ENCODE measurements at regions not wholly inside any gene's neighbourhood (a gene's known extent, or its start where the extent isn't known, plus 50 kb on each side); places are given as distances from the start of the nearest gene placed in this dataset.

DNA sequence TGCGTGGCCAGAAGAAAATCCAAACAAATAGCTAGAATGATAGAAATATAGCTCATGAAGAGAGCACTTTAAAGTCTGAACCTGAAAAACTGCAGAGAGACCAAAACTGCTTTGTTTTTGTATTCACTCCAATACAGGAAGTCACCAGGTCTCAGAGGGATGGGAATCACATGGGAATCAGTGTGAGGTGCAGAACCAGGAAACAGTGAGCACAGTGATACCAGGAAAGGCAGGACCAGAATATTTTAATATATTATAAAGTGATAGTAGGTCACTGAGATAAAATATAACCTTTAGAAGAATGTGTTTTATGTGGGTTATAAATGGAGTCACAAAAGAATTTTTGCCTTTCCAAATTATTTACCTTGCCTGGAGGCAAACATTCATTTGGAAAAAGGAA, 277.3 kb downstream of the CASP12 start:
- no peak overlapping the region for H3K4me3 ChIP-seq (ENCODE audit: low read depth, low read length)
- DNase-seq = no peak
- no peak overlapping the region for H3K27ac ChIP-seq
- H3K27me3 ChIP-seq (replicated peaks) = no peaks in the 10 kb centered on the region
- TF ChIP-seq, protein P1, sequence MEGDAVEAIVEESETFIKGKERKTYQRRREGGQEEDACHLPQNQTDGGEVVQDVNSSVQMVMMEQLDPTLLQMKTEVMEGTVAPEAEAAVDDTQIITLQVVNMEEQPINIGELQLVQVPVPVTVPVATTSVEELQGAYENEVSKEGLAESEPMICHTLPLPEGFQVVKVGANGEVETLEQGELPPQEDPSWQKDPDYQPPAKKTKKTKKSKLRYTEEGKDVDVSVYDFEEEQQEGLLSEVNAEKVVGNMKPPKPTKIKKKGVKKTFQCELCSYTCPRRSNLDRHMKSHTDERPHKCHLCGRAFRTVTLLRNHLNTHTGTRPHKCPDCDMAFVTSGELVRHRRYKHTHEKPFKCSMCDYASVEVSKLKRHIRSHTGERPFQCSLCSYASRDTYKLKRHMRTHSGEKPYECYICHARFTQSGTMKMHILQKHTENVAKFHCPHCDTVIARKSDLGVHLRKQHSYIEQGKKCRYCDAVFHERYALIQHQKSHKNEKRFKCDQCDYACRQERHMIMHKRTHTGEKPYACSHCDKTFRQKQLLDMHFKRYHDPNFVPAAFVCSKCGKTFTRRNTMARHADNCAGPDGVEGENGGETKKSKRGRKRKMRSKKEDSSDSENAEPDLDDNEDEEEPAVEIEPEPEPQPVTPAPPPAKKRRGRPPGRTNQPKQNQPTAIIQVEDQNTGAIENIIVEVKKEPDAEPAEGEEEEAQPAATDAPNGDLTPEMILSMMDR (IDR thresholded peaks at IDR 0.05; ENCODE audit: low read depth, low read length, missing control alignments) = no peak
- no peaks in the 10 kb centered on the region for H3K36me3 ChIP-seq (replicated peaks)
- in situ Hi-C loops (cut with HindIII; ENCODE audit: low pct_ligation_motif_present, low sequenced_read_pairs) = no loop called here

GRCh38 chr11:104619751-104620150, 278.5 kb downstream of the CASP12 start:
- no peaks in the 10 kb centered on the region for H3K36me3 ChIP-seq (replicated peaks)
- TF ChIP-seq, protein P1 (IDR thresholded peaks at IDR 0.05; ENCODE audit: low read depth, low read length, missing control alignments) = no peak
- in situ Hi-C loops (cut with HindIII; ENCODE audit: low pct_ligation_motif_present, low sequenced_read_pairs) = no loop called here
- no peak overlapping the region for H3K4me3 ChIP-seq (ENCODE audit: low read depth, low read length)
- no peaks in the 10 kb centered on the region for H3K27me3 ChIP-seq (replicated peaks)
- no peak overlapping the region for H3K27ac ChIP-seq
- DNase-seq = no peak

GRCh38 chr11:104618954-104619353, 279.3 kb downstream of the CASP12 start:
- TF ChIP-seq, protein P1 (IDR thresholded peaks at IDR 0.05; ENCODE audit: low read depth, low read length, missing control alignments) = no peak
- no peak overlapping the region for H3K4me3 ChIP-seq (ENCODE audit: low read depth, low read length)
- no peaks in the 10 kb centered on the region for H3K36me3 ChIP-seq (replicated peaks)
- in situ Hi-C loops (cut with HindIII; ENCODE audit: low pct_ligation_motif_present, low sequenced_read_pairs) = no loop called here
- no peak overlapping the region for H3K27ac ChIP-seq
- no peaks in the 10 kb centered on the region for H3K27me3 ChIP-seq (replicated peaks)
- DNase-seq = no peak

DNA sequence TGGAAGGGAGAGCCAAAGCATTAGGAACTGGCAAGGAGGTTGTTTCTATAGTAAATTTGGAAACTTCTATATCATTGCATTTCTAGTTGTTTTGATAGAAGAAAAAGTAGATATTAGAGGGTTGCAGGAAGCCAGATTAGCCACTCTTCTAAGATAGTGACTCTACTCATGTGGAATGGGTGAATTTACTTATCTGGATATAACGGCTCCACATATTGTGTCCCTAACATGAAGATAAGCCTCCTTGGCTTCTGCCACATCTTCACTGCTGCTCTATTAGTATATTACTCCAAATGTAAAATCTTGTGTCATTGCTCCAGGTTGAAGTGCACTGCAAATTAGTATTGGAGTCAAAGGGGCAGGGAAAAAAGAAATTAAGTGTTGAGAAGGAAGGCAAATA, 283.3 kb downstream of the CASP12 start:
- Histone ChIP-seq H3K4me3 (ENCODE audit: low read depth, low read length) (no peak overlapping the region), H3K27me3 (replicated peaks) (no peaks in the 10 kb centered on the region), H3K27ac (no peak overlapping the region), H3K36me3 (replicated peaks) (no peaks in the 10 kb centered on the region)
- DNase-seq = no peak
- in situ Hi-C loops (cut with HindIII; ENCODE audit: low pct_ligation_motif_present, low sequenced_read_pairs) = no loop called here
- TF ChIP-seq, protein P1 (IDR thresholded peaks at IDR 0.05; ENCODE audit: low read depth, low read length, missing control alignments) = no peak

GRCh38 chr11:104614117-104614680, 284.1 kb downstream of the CASP12 start:
- no peaks in the 10 kb centered on the region for H3K36me3 ChIP-seq (replicated peaks)
- no peak overlapping the region for H3K27ac ChIP-seq
- H3K27me3 ChIP-seq (replicated peaks) = no peaks in the 10 kb centered on the region
- in situ Hi-C loops (cut with HindIII; ENCODE audit: low pct_ligation_motif_present, low sequenced_read_pairs) = no loop called here
- H3K4me3 ChIP-seq (ENCODE audit: low read depth, low read length) = no peak overlapping the region
- no peak for DNase-seq
- TF ChIP-seq, protein P1 (IDR thresholded peaks at IDR 0.05; ENCODE audit: low read depth, low read length, missing control alignments) = no peak

- H3K27ac ChIP-seq = no peak overlapping the region
- no peak overlapping the region for H3K4me3 ChIP-seq (ENCODE audit: low read depth, low read length)
- TF ChIP-seq, protein P1 (IDR thresholded peaks at IDR 0.05; ENCODE audit: low read depth, low read length, missing control alignments) = no peak
- no peak for DNase-seq
- H3K36me3 ChIP-seq (replicated peaks) = no peaks in the 10 kb centered on the region
- in situ Hi-C loops (cut with HindIII; ENCODE audit: low pct_ligation_motif_present, low sequenced_read_pairs) = no loop called here
- H3K27me3 ChIP-seq (replicated peaks) = no peaks in the 10 kb centered on the region
These were observed 287.6 kb downstream of the CASP12 start for GRCh38 chr11:104610635-104611034.
